SK-N-SH treated with all-trans-retinoic acid at 6 μM for 48 hours (cell line): ENCODE measurements at regions not wholly inside any gene's neighbourhood (a gene's known extent, or its start where the extent isn't known, plus 50 kb on each side); places are given as distances from the start of the nearest gene placed in this dataset.

ENCODE experiments used
- ATAC-seq: fragments of 200-7000 bp; cut with Tn5 transposase; 3 replicates; pipeline ENCODE4 v1.9.1; 2020; ENCODE audit warnings: mild to moderate bottlenecking, moderate library complexity
- ARNTL ChIP-seq: fragments of 450-650 bp; formaldehyde crosslinking; IDR thresholded peaks from 2 replicates; pipeline ENCODE4 v1.5.0; 2020; ENCODE audit warnings: low read depth, mild to moderate bottlenecking, moderate library complexity, borderline replicate concordance
- BACH2 ChIP-seq: fragments of 250-450 bp; sonication (Bioruptor Pico); IDR thresholded peaks from 2 replicates; pipeline ENCODE4 v1.9.0; 2021; ENCODE audit warnings: mild to moderate bottlenecking, borderline replicate concordance
- CSDC2 ChIP-seq: fragments of 250-450 bp; sonication (Bioruptor Pico); IDR thresholded peaks from 2 replicates; pipeline ENCODE4 v1.5.0; 2020; ENCODE audit warnings: mild to moderate bottlenecking, moderate library complexity
- CSRNP3 ChIP-seq: fragments of 250-450 bp; sonication (Bioruptor Pico); IDR thresholded peaks from 2 replicates; pipeline ENCODE4 v1.5.1; 2021; ENCODE audit warnings: mild to moderate bottlenecking, moderate library complexity
- ESRRG ChIP-seq: fragments of 250-450 bp; sonication (Bioruptor Pico); IDR thresholded peaks from 2 replicates; pipeline ENCODE4 v1.6.1; 2021; ENCODE audit warnings: mild to moderate bottlenecking
- GLIS3 ChIP-seq: fragments of 250-450 bp; sonication (Bioruptor Pico); IDR thresholded peaks from 2 replicates; pipeline ENCODE4 v1.5.0; 2020; ENCODE audit warnings: mild to moderate bottlenecking, moderate library complexity
- ISL1 ChIP-seq: fragments of 250-450 bp; sonication (Bioruptor Pico); IDR thresholded peaks from 2 replicates; pipeline ENCODE4 v2.1.2; 2022; ENCODE audit warnings: mild to moderate bottlenecking, moderate library complexity
- OSR1 ChIP-seq: fragments of 250-450 bp; sonication (Bioruptor Pico); IDR thresholded peaks from 2 replicates; pipeline ENCODE4 v1.8.0; 2022; ENCODE audit warnings: moderate library complexity, mild to moderate bottlenecking, inconsistent platforms
- PPARA ChIP-seq: fragments of 250-450 bp; sonication (Bioruptor Pico); IDR thresholded peaks from 2 replicates; pipeline ENCODE4 v1.5.0; 2020; ENCODE audit warnings: mild to moderate bottlenecking, borderline replicate concordance
- RARB ChIP-seq: fragments of 250-450 bp; sonication (Bioruptor Pico); IDR thresholded peaks from 2 replicates; pipeline ENCODE4 v1.8.0; 2021; ENCODE audit warnings: mild to moderate bottlenecking, moderate library complexity
- SNAI2 ChIP-seq: fragments of 250-450 bp; sonication (Bioruptor Pico); IDR thresholded peaks from 2 replicates; pipeline ENCODE4 v1.5.0; 2020; ENCODE audit warnings: mild to moderate bottlenecking, moderate library complexity
- TOX ChIP-seq: fragments of 250-450 bp; sonication (Bioruptor Pico); IDR thresholded peaks from 2 replicates; pipeline ENCODE4 v1.8.0; 2021; ENCODE audit warnings: mild to moderate bottlenecking, moderate library complexity, borderline replicate concordance
- TSHZ2 ChIP-seq: fragments of 250-450 bp; sonication (Bioruptor Pico); IDR thresholded peaks from 2 replicates; pipeline ENCODE4 v1.5.0; 2020; ENCODE audit warnings: mild to moderate bottlenecking, moderate library complexity
- ZC3H10 ChIP-seq: fragments of 250-450 bp; sonication (Bioruptor Pico); IDR thresholded peaks from 2 replicates; pipeline ENCODE4 v1.5.1; 2021; ENCODE audit warnings: mild to moderate bottlenecking, moderate library complexity
- ZFP3 ChIP-seq: fragments of 250-450 bp; sonication (Bioruptor Pico); IDR thresholded peaks from 2 replicates; pipeline ENCODE4 v1.5.0; 2020; ENCODE audit warnings: mild to moderate bottlenecking, moderate library complexity
- ZFP30 ChIP-seq: fragments of 450-650 bp; formaldehyde crosslinking; IDR thresholded peaks from 2 replicates; pipeline ENCODE4 v1.5.0; 2022; ENCODE audit warnings: mild to moderate bottlenecking, moderate library complexity
- ZNF565 ChIP-seq: fragments of 450-650 bp; formaldehyde crosslinking; conservative IDR thresholded peaks from 2 replicates; pipeline ENCODE4 v1.5.0; 2020; ENCODE audit warnings: low read depth, mild to moderate bottlenecking, moderate library complexity
- ZNF70 ChIP-seq: fragments of 450-650 bp; formaldehyde crosslinking; IDR thresholded peaks from 2 replicates; pipeline ENCODE4 v1.5.0; 2020; ENCODE audit warnings: mild to moderate bottlenecking, moderate library complexity
- TF ChIP-seq, protein P1 (sequence below): fragments of 250-450 bp; sonication (Bioruptor Pico); IDR thresholded peaks from 2 replicates; pipeline ENCODE4 v1.8.0; 2021; ENCODE audit warnings: low read depth, mild to moderate bottlenecking, moderate library complexity, borderline replicate concordance

- TF ChIP-seq TSHZ2 (no peak), CSDC2 (CRISPR knock-in tag) (no peak), ZNF70 (CRISPR knock-in tag) (no peak), ZFP30 (CRISPR knock-in tag) (no peak), ESRRG (CRISPR knock-in tag) (no peak), GLIS3 (CRISPR knock-in tag) (no peak)
- TF ChIP-seq, protein P1, sequence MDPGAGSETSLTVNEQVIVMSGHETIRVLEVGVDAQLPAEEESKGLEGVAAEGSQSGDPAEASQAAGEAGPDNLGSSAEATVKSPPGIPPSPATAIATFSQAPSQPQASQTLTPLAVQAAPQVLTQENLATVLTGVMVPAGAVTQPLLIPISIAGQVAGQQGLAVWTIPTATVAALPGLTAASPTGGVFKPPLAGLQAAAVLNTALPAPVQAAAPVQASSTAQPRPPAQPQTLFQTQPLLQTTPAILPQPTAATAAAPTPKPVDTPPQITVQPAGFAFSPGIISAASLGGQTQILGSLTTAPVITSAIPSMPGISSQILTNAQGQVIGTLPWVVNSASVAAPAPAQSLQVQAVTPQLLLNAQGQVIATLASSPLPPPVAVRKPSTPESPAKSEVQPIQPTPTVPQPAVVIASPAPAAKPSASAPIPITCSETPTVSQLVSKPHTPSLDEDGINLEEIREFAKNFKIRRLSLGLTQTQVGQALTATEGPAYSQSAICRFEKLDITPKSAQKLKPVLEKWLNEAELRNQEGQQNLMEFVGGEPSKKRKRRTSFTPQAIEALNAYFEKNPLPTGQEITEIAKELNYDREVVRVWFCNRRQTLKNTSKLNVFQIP (CRISPR knock-in tag), result no peak
Observed at GRCh38 chr15:70439304-70439877, 324.0 kb downstream of the UACA start (continued).

- ATAC-seq, result no peak
- TF ChIP-seq TOX (CRISPR knock-in tag) (no peak), PPARA (no peak), TSHZ2 (no peak), OSR1 (CRISPR knock-in tag) (no peak), BACH2 (CRISPR knock-in tag) (no peak), ZC3H10 (CRISPR knock-in tag) (no peak), ZNF70 (CRISPR knock-in tag) (no peak), ESRRG (CRISPR knock-in tag) (no peak), ISL1 (no peak), ZNF565 (CRISPR knock-in tag) (no peak), CSDC2 (CRISPR knock-in tag) (no peak), ARNTL (CRISPR knock-in tag) (no peak), ZFP30 (CRISPR knock-in tag) (no peak), RARB (CRISPR knock-in tag) (no peak), CSRNP3 (CRISPR knock-in tag) (no peak)
- TF ChIP-seq, protein P1 (CRISPR knock-in tag), result no peak
Observed at GRCh38 chr15:70438776-70439175, 324.6 kb downstream of the UACA start.

DNA sequence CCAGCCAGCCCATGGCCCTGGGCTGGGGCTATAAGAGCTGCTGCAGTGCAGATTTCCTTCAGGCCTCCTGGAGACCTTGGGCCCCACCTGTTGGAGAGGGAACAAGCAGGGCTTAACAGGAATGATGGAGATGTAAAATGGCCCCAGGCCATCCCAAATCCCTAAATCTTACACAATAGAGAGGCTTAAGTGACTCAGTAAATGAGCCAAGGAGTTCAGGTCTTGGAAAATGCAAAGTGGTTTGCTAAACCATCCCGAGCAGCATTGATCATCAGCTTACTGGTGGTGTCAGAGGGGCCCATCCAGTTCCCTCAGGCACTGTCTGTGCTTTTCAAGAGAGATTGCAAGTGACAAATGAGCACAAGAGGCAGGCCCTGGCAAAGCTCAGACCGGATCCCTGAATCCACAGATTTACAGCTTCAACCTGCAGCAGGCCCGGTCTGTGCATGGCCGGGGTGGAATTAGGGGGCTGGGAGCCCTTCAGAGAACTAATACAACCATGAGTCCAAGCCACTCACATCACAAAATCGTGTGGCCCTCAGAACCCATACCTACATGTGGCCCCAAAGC, 325.4 kb downstream of the UACA start:
- TF ChIP-seq ZFP3 (no peak), BACH2 (CRISPR knock-in tag) (no peak), ISL1 (no peak), OSR1 (CRISPR knock-in tag) (no peak), RARB (CRISPR knock-in tag) (no peak), SNAI2 (CRISPR knock-in tag) (no peak), TSHZ2 (no peak), CSRNP3 (CRISPR knock-in tag) (no peak), ARNTL (CRISPR knock-in tag) (no peak)
- ATAC-seq, result no peak
